ENCODE measurements at regions not wholly inside any gene's neighbourhood (a gene's known extent, or its start where the extent isn't known, plus 50 kb on each side); places are given as distances from the start of the nearest gene placed in this dataset.
"Not testable (repeated sequence)": the region's sequence is repeated elsewhere in the genome, so short reads cannot be mapped to it uniquely, and the experiment has no call there.

DNA sequence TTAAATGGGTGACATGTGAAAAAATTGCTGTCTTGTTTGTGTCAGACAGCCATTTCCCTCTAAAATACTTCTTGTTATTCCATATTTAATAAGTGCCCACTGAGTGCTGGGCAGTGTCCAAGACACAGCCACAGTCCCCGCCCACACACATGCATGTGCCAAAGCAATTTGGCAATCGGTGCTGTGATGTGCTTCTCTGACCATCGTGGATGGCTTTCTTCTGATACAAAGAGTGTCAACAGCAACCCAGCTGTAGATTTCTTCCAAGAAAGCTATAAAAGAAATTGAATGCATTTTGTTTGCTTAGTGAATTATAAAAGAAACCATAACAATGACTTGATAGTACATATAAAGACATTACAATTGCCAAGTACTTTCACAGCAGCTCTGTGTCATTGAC, 140.5 kb upstream of the ATXN1 start:
- no peak for DNase-seq (ENCODE audit: low read depth)
- TF ChIP-seq, protein P1, sequence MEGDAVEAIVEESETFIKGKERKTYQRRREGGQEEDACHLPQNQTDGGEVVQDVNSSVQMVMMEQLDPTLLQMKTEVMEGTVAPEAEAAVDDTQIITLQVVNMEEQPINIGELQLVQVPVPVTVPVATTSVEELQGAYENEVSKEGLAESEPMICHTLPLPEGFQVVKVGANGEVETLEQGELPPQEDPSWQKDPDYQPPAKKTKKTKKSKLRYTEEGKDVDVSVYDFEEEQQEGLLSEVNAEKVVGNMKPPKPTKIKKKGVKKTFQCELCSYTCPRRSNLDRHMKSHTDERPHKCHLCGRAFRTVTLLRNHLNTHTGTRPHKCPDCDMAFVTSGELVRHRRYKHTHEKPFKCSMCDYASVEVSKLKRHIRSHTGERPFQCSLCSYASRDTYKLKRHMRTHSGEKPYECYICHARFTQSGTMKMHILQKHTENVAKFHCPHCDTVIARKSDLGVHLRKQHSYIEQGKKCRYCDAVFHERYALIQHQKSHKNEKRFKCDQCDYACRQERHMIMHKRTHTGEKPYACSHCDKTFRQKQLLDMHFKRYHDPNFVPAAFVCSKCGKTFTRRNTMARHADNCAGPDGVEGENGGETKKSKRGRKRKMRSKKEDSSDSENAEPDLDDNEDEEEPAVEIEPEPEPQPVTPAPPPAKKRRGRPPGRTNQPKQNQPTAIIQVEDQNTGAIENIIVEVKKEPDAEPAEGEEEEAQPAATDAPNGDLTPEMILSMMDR (IDR thresholded peaks at IDR 0.05; ENCODE audit: low read depth, low read length, missing control alignments), result no peak
- H3K4me3 ChIP-seq (ENCODE audit: low read depth, low read length), result no peak overlapping the region

DNA sequence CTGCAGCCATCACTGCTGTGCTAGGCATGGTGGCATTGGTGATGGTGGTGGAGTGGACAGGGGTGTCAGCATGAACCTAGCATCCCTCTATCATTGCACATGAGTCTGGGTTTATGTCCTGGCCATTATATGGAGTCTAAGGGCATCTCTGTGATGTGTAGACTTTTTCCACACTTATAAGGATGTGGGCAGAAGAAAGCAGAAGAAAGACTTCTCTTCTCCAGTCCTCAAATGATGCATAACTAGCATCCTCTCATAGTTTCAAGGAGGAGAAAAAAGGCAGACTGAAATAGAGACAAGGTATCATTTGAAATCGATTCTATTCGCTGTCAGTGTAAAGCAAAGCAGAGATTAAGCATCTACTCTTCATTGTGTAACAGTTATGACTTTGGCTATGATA, 140.0 kb upstream of the ATXN1 start:
- DNase-seq (ENCODE audit: low read depth), result no peak
- no peak overlapping the region for H3K4me3 ChIP-seq (ENCODE audit: low read depth, low read length)
- TF ChIP-seq, protein P1 (IDR thresholded peaks at IDR 0.05; ENCODE audit: low read depth, low read length, missing control alignments), result no peak

DNA sequence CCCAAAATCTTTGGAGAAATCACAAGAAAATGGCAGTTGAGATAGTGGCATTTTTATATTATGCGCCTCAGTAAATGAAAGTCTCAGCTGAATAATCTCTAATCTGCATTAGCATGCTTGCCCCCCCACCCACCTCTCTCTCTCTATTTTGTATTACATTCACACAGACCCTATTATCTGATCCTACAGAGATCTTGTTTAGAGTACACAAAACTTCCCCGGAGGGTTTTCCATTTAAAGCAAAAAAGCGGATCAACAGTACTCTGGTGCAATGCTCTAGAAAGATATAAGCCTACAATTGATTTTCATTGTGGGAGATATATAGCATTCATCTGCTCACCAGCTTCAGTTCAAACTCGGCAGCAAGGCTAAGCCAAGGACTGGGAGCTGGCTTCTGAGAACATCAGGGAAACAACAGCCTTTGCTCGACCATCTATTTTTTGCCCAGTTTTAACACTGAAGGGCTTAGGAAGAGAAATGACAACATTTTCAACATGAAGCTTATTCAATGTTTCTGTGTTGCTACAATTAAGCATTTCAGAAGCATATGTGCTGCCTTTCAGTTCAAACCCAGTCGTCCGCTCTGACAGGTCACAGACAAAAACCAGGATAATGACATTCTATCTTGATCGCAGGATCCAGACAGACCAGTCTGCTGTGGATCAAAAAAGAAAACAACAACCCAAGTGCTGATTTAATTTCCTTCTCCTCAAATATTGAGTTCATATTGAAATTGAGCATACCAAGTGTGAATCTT, 137.6 kb upstream of the ATXN1 start:
- H3K4me3 ChIP-seq (ENCODE audit: low read depth, low read length), result no peak overlapping the region
- DNase-seq (ENCODE audit: low read depth), result no peak
- TF ChIP-seq, protein P1 (IDR thresholded peaks at IDR 0.05; ENCODE audit: low read depth, low read length, missing control alignments), result no peak

DNA sequence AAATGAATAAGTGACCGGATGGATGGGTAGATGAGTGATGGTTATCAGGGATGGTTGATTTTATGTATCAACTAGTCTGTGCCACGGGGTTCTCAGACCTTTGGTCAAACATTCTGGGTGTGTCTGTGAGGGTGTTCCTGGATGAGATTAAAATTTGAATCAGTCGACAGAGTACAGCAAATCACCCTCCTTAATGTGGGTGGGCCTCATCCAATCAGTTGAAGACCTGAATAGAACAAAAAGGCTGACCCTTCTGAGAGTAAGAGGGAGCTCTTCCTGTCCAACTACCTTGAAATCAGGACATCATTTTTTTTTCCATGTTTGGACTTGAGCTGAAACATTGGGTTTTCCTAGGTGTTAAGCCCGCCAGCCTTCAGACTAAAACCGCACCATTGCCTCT, 136.4 kb upstream of the ATXN1 start:
- DNase-seq (ENCODE audit: low read depth), result no peak
- TF ChIP-seq, protein P1 (IDR thresholded peaks at IDR 0.05; ENCODE audit: low read depth, low read length, missing control alignments), result no peak
- H3K4me3 ChIP-seq (ENCODE audit: low read depth, low read length), result no peak overlapping the region

DNA sequence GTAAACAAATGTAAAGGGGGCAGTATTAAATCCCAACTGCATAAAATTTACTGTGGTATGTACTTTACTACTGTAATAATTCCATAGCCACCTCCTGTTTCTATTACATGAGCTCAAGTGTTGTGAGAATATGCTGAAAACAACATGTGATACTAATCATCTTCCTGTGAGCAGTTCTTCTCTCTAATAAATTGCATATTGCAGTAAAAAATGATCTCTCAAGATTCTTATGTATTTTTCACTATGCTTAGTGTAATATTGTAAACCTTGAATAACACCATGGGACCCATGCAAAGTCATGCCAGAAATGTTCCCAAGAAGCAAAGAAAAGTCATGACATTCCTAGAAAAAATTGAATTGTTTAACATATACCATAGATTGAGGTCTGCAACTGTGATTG, 133.0 kb upstream of the ATXN1 start:
- no peak for DNase-seq (ENCODE audit: low read depth)
- TF ChIP-seq, protein P1 (IDR thresholded peaks at IDR 0.05; ENCODE audit: low read depth, low read length, missing control alignments), result no peak
- no peak overlapping the region for H3K4me3 ChIP-seq (ENCODE audit: low read depth, low read length)

DNA sequence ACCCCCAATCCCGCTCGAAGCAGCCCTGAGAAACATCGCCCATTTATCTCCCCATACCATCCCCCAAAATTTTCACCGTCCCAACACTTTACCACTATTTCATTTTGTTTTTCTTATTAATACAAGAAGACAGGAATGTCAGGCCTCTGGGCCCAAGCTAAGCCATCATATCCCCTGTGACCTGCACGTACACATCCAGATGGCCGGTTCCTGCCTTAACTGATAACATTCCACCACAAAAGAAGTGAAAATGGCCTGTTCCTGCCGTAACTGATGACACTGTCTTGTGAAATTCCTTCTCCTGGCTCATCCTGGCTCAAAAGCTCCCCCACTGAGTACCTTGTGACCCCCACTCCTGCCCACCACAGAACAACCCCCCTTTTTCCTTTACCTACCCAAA, 129.8 kb upstream of the ATXN1 start:
- DNase-seq (ENCODE audit: low read depth), result not testable (repeated sequence)

DNA sequence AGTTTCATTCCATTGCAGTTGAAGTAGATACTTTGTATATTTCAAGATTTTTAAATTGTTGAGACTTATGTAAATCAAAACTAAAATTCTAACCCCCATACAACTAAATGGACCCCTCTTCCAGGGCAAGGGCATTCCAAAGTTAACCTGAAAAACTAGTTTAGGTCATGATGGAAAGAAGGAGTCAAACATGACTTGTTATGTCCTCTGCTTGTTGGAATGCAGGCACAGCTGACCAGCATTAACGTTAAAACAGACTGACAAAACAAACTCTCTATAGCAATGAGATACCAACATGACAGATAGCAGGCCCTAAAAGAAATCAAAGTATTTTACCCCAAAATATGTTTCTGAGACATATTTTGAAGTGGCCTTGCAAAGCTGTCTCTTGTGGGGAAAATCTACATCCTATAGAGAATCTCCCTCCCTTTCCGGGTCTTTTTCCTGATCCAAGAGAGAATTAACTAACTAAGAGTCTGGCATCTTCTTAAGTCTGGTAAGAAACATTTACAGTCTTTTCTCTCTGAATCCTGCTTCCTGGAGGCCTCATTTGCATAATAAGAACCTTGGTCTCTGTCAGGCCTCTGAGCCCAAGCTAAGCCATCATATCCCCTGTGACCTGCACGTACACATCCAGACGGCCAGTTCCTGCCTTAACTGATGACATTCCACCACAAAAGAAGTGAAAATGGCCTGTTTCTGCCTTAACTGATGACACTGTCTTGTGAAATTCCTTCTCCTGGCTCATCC, 124.3 kb upstream of the ATXN1 start:
- TF ChIP-seq, protein P1 (IDR thresholded peaks at IDR 0.05; ENCODE audit: low read depth, low read length, missing control alignments), result no peak
- DNase-seq (ENCODE audit: low read depth), result no peak
- no peak overlapping the region for H3K4me3 ChIP-seq (ENCODE audit: low read depth, low read length)

More for the DNA sequence above, 129.8 kb upstream of the ATXN1 start:
- H3K4me3 ChIP-seq (ENCODE audit: low read depth, low read length), result not testable (repeated sequence)

All from GM12864 (cell line).